Kidney (tissue), 13 donors: ENCODE measurements at regions not wholly inside any gene's neighbourhood (a gene's known extent, or its start where the extent isn't known, plus 50 kb on each side); places are given as distances from the start of the nearest gene placed in this dataset.
A peak's percentile ranks its signal among the peaks of the same experiment; 100 is the strongest.

Experiments
- DNase-seq, 5 donors: peaks; one replicate each; pipeline ENCODE4 v3.0.0-alpha.2; 2013 to 2020
- FAIRE-seq: peaks from 2 replicates; lab custom pipeline; 2012; peaks lifted over from hg19 to GRCh38; lab: Jason Lieb, UNC
- H3K27ac ChIP-seq, 2 donors: one replicate each; pipeline ENCODE4 v1.7.0; 2013; ENCODE audit warnings: low read depth in 2 of 2, low read length in 2 of 2, inconsistent platforms in 1 of 2
- H3K27me3 ChIP-seq: one replicate; pipeline ENCODE4 v1.7.1; 2013; ENCODE audit warnings: low read length, inconsistent platforms; ENCODE audit not compliant: control insufficient read depth, insufficient read depth
- H3K36me3 ChIP-seq, 3 donors: one replicate each; pipeline versions ENCODE4 v1.7.0 to v1.7.1; 2013; ENCODE audit warnings: low read length in 3 of 3, control low read depth in 1 of 3, inconsistent platforms in 1 of 3; ENCODE audit not compliant: insufficient read depth in 3 of 3, control insufficient read depth in 2 of 3
- H3K4me1 ChIP-seq, 3 donors: one replicate each; pipeline versions ENCODE4 v1.7.0 to v1.7.1; 2013; ENCODE audit warnings: low read length in 3 of 3, inconsistent platforms in 1 of 3, low read depth in 1 of 3; ENCODE audit not compliant: control insufficient read depth in 2 of 3, insufficient read depth in 2 of 3
- H3K4me3 ChIP-seq, 3 donors: one replicate each; pipeline versions ENCODE4 v1.7.0 to v1.8.1; 2013; ENCODE audit warnings: low read length in 3 of 3, control low read depth in 1 of 3, inconsistent platforms in 1 of 3
- H3K9ac ChIP-seq, 3 donors: one replicate each; pipeline versions ENCODE4 v1.7.0 to v1.7.1; 2013; ENCODE audit warnings: low read length in 3 of 3, control low read depth in 1 of 3, inconsistent platforms in 1 of 3
- H3K9me3 ChIP-seq, 3 donors: one replicate each; pipeline versions ENCODE4 v1.7.0 to v1.7.1; 2013; ENCODE audit warnings: low read length in 3 of 3, control low read depth in 1 of 3, inconsistent platforms in 1 of 3; ENCODE audit not compliant: control insufficient read depth in 2 of 3, insufficient read depth in 1 of 3
- intact Hi-C: fragments of 100-400 bp; cut with DNase I; formaldehyde crosslinking; loops from one replicate; pipeline ENCODE4 v1.11.1; 2022
- TF ChIP-seq, protein P1 (sequence below): IDR thresholded peaks from 3 replicates; pipeline ENCODE4 v1.5.1; 2012; ENCODE audit warnings: mild to moderate bottlenecking, moderate library complexity, borderline replicate concordance; ENCODE audit not compliant: insufficient read depth; ENCODE audit errors: extremely low read depth
- donor health status: control.
- donor health status: control.
- donor health status: control.
- donor health status: control.
- donor health status: control.
- donor health status: DM: yes; HTN: yes; CAD: no.
- donor health status: Normal renal cell carcinoma (clear cell type).

DNA sequence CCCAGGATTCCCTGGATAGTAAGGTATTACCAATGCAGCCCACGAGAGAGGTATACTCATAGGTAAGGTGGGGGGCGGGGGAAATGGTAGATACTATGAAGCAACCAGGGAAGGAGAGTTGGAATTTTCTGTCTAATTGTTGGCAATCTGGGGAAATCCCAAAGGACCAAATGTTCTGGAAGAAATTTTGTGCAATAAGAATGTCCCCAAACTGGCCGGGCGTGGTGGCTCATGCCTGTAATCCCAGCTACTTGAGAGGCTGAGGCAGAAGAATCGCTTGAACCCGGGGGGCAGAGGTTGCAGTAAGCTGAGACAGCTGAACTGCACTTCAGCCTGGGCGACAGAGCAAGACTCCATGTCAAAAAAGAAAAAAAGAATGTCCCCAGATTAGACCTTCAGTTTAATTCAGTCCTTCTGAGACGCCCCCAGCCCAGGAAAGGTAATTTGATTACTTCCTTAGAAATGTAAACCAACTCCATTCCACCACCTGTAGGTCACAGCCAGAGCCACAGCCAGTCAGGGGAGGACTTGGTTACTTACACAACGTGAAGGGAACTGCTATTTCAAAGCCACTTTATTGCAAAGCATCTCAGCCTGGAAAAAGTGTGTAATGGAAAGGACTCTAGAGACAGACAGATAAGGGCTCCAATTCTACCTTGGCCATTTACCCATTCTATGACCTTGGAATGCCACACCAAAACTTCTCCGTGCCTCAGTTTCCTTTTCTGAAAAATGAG lies 50.0 kb upstream of the KLF4 start:
- TF ChIP-seq, protein P1, sequence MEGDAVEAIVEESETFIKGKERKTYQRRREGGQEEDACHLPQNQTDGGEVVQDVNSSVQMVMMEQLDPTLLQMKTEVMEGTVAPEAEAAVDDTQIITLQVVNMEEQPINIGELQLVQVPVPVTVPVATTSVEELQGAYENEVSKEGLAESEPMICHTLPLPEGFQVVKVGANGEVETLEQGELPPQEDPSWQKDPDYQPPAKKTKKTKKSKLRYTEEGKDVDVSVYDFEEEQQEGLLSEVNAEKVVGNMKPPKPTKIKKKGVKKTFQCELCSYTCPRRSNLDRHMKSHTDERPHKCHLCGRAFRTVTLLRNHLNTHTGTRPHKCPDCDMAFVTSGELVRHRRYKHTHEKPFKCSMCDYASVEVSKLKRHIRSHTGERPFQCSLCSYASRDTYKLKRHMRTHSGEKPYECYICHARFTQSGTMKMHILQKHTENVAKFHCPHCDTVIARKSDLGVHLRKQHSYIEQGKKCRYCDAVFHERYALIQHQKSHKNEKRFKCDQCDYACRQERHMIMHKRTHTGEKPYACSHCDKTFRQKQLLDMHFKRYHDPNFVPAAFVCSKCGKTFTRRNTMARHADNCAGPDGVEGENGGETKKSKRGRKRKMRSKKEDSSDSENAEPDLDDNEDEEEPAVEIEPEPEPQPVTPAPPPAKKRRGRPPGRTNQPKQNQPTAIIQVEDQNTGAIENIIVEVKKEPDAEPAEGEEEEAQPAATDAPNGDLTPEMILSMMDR, result no peak
- Histone ChIP-seq H3K9me3 (no peaks in the 10 kb centered on the region), H3K9ac (no peak overlapping the region), H3K27me3 (no peaks in the 10 kb centered on the region), H3K27ac (no peak overlapping the region), H3K36me3 (no peaks in the 10 kb centered on the region), H3K4me3 (no peak overlapping the region), H3K4me1 (no peaks in the 10 kb centered on the region)
- FAIRE-seq (no peak), DNase-seq (peak in 4 of 5 donors; percentile 48 to 71 (median 60))
- intact Hi-C loops, result no loop called here
